WTC11 (cell line): ENCODE measurements at regions not wholly inside any gene's neighbourhood (a gene's known extent, or its start where the extent isn't known, plus 50 kb on each side); places are given as distances from the start of the nearest gene placed in this dataset.

Experiments
- ATAC-seq: fragments of 200-7000 bp; cut with Tn5 transposase; 2 replicates; pipeline ENCODE4 v1.10.0; 2021; ENCODE audit warnings: mild to moderate bottlenecking, moderate library complexity
- CTCF ChIA-PET: fragments of 300-600 bp; sonication (Branson Sonifier 250); formaldehyde crosslinking; loops from one replicate; lab custom pipeline; 2021; ENCODE audit warnings: antibody characterized with exemption; lab: Charles Lee
- POLR2A ChIA-PET: fragments of 350-600 bp; sonication (Branson Sonifier 250); formaldehyde crosslinking; loops from one replicate; lab custom pipeline; 2021; ENCODE audit warnings: antibody characterized with exemption; lab: Charles Lee
- DNase-seq: peaks from one replicate; pipeline ENCODE4 v3.0.0; 2021; ENCODE audit warnings: low spot score
- H3K27ac Mint-ChIP-seq: 2 replicates; pipeline ENCODE4 v1.8.0; 2021; ENCODE audit warnings: mixed read lengths
- H3K27me3 Mint-ChIP-seq: 2 replicates; pipeline ENCODE4 v1.8.0; 2021; ENCODE audit warnings: low read depth, mild to moderate bottlenecking, moderate library complexity, mixed read lengths
- H3K36me3 Mint-ChIP-seq: 2 replicates; pipeline ENCODE4 v1.8.0; 2021; ENCODE audit warnings: mixed read lengths
- H3K4me1 Mint-ChIP-seq: 2 replicates; pipeline ENCODE4 v1.8.0; 2022; ENCODE audit warnings: mixed read lengths
- H3K4me3 Mint-ChIP-seq: 2 replicates; pipeline ENCODE4 v1.8.0; 2021; ENCODE audit warnings: mild to moderate bottlenecking, moderate library complexity, mixed read lengths
- H3K9me3 Mint-ChIP-seq: 2 replicates; pipeline ENCODE4 v1.8.0; 2021; ENCODE audit warnings: mixed read lengths
- CREB1 ChIP-seq: sonication (generic); formaldehyde crosslinking; IDR thresholded peaks from 2 replicates; pipeline ENCODE4 v1.8.0; 2023; ENCODE audit warnings: mild to moderate bottlenecking, missing genetic modification reagents
- CTCF ChIP-seq: fragments of 200-600 bp; IDR thresholded peaks from 2 replicates; pipeline ENCODE4 v1.8.0; 2022; ENCODE audit warnings: antibody characterized with exemption
- FOXJ3 ChIP-seq: sonication (generic); formaldehyde crosslinking; IDR thresholded peaks from 2 replicates; pipeline ENCODE4 v1.9.0; 2021; ENCODE audit warnings: missing genetic modification reagents, mild to moderate bottlenecking, borderline replicate concordance
- GABPB1 ChIP-seq: sonication (generic); formaldehyde crosslinking; IDR thresholded peaks from 2 replicates; pipeline ENCODE4 v1.8.1; 2023; ENCODE audit warnings: mild to moderate bottlenecking, missing genetic modification reagents
- HMGA2 ChIP-seq: fragments of 250-450 bp; sonication (Bioruptor Pico); IDR thresholded peaks from 2 replicates; pipeline ENCODE4 v1.4.0; 2021; ENCODE audit warnings: mild to moderate bottlenecking, moderate library complexity
- IRF1 ChIP-seq: sonication (generic); formaldehyde crosslinking; IDR thresholded peaks from 2 replicates; pipeline ENCODE4 v1.8.0; 2023; ENCODE audit warnings: missing genetic modification reagents
- JUN ChIP-seq: sonication (generic); formaldehyde crosslinking; IDR thresholded peaks from 2 replicates; pipeline ENCODE4 v1.8.0; 2023; ENCODE audit warnings: mild to moderate bottlenecking, missing genetic modification reagents
- MLX ChIP-seq: sonication (generic); formaldehyde crosslinking; IDR thresholded peaks from 2 replicates; pipeline ENCODE4 v1.8.1; 2023; ENCODE audit warnings: mild to moderate bottlenecking, missing genetic modification reagents, moderate library complexity
- NR1H2 ChIP-seq: sonication (generic); formaldehyde crosslinking; IDR thresholded peaks from 2 replicates; pipeline ENCODE4 v1.9.0; 2021; ENCODE audit warnings: mild to moderate bottlenecking, moderate library complexity, missing genetic modification reagents
- OVOL2 ChIP-seq: fragments of 250-450 bp; sonication (Bioruptor Pico); IDR thresholded peaks from 2 replicates; pipeline ENCODE4 v1.9.0; 2021; ENCODE audit warnings: mild to moderate bottlenecking, borderline replicate concordance
- SOX15 ChIP-seq: fragments of 250-450 bp; sonication (Bioruptor Pico); IDR thresholded peaks from 2 replicates; pipeline ENCODE4 v1.9.0; 2021; ENCODE audit warnings: mild to moderate bottlenecking
- TEAD1 ChIP-seq: sonication (generic); formaldehyde crosslinking; IDR thresholded peaks from 2 replicates; pipeline ENCODE4 v1.8.0; 2022; ENCODE audit warnings: mild to moderate bottlenecking, missing genetic modification reagents
- ZBTB21 ChIP-seq: sonication (generic); formaldehyde crosslinking; IDR thresholded peaks from 2 replicates; pipeline ENCODE4 v1.8.1; 2023; ENCODE audit warnings: mild to moderate bottlenecking, missing genetic modification reagents, borderline replicate concordance
- ZNF219 ChIP-seq: sonication (generic); formaldehyde crosslinking; IDR thresholded peaks from 2 replicates; pipeline ENCODE4 v1.8.0; 2023; ENCODE audit warnings: missing genetic modification reagents, mild to moderate bottlenecking, borderline replicate concordance
- ZNF512 ChIP-seq: sonication (generic); formaldehyde crosslinking; IDR thresholded peaks from 2 replicates; pipeline ENCODE4 v1.8.1; 2022; ENCODE audit warnings: missing genetic modification reagents, borderline replicate concordance
- ZNF671 ChIP-seq: fragments of 250-450 bp; sonication (Bioruptor Pico); IDR thresholded peaks from 2 replicates; pipeline ENCODE4 v1.8.0; 2021; ENCODE audit warnings: mild to moderate bottlenecking
- TF ChIP-seq, protein P1 (sequence below): sonication (generic); formaldehyde crosslinking; IDR thresholded peaks from 2 replicates; pipeline ENCODE4 v1.8.1; 2023; ENCODE audit warnings: mild to moderate bottlenecking, moderate library complexity, missing genetic modification reagents
- TF ChIP-seq, protein P2 (sequence below): sonication (generic); formaldehyde crosslinking; conservative IDR thresholded peaks from 2 replicates; pipeline ENCODE4 v1.8.1; 2022; ENCODE audit warnings: mild to moderate bottlenecking, missing genetic modification reagents

DNA sequence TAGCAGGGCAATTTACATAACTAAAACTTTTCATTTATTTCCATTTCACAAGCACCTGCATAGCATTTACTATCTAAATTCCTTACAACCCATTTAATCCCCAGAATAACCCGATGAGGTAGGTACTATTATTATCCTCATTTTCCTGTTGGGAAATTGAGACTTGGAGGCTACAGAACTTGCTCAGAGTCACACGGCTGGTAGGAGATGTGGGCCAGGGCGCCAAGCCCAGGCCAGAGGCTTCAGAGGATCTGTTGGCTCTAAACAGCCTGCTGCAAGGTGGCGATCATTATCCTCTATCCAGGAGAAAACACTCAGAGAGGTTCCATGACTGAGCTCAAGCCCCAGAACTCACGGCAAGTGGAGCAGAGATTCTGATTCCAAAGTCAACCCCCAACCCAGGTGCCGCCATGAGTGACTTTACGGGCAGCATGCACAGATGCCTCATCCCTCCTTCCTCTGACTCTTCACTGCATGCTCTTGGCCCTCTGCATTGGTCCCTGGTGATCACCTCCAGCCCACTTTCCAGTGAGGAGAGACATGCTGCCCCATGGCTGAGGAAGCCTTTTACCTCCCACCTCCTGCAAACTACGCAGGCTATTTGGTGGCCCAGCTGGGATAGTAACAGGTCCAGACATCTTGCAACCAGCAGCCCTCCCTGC lies 168.4 kb upstream of the FSTL4 start:
- Mint-ChIP-seq H3K27ac (no peak overlapping the region), H3K4me1 (no peaks in the 10 kb centered on the region), H3K36me3 (no peaks in the 10 kb centered on the region), H3K9me3 (no peaks in the 10 kb centered on the region), H3K4me3 (no peak overlapping the region), H3K27me3 (peaks cover 4% of the 10 kb centered on the region)
- no peak for DNase-seq
- ATAC-seq = no peak
- ChIA-PET CTCF (no interaction called here), POLR2A (no interaction called here)
- TF ChIP-seq HMGA2 (no peak), FOXJ3 (CRISPR knock-in tag) (no peak), MLX (CRISPR knock-in tag) (no peak), TEAD1 (CRISPR knock-in tag) (no peak), NR1H2 (CRISPR knock-in tag) (no peak), CREB1 (CRISPR knock-in tag) (no peak), OVOL2 (no peak), GABPB1 (CRISPR knock-in tag) (no peak), ZNF671 (CRISPR knock-in tag) (no peak), SOX15 (CRISPR knock-in tag) (no peak), ZNF512 (CRISPR knock-in tag) (no peak), ZBTB21 (CRISPR knock-in tag) (no peak), ZNF219 (CRISPR knock-in tag) (no peak), IRF1 (no peak)

GRCh38 chr5:133779828-133780475 lies 167.6 kb upstream of the FSTL4 start:
- CTCF ChIA-PET = no interaction called here
- DNase-seq = peak; percentile 33
- H3K9me3 Mint-ChIP-seq = no peaks in the 10 kb centered on the region
- TF ChIP-seq CTCF (no peak), SOX15 (CRISPR knock-in tag) (no peak), CREB1 (CRISPR knock-in tag) (no peak), JUN (no peak), OVOL2 (no peak), IRF1 (no peak)
- TF ChIP-seq, protein P1, sequence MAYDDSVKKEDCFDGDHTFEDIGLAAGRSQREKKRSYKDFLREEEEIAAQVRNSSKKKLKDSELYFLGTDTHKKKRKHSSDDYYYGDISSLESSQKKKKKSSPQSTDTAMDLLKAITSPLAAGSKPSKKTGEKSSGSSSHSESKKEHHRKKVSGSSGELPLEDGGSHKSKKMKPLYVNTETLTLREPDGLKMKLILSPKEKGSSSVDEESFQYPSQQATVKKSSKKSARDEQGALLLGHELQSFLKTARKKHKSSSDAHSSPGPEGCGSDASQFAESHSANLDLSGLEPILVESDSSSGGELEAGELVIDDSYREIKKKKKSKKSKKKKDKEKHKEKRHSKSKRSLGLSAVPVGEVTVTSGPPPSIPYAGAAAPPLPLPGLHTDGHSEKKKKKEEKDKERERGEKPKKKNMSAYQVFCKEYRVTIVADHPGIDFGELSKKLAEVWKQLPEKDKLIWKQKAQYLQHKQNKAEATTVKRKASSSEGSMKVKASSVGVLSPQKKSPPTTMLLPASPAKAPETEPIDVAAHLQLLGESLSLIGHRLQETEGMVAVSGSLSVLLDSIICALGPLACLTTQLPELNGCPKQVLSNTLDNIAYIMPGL (CRISPR knock-in tag) = no peak
- TF ChIP-seq, protein P2, sequence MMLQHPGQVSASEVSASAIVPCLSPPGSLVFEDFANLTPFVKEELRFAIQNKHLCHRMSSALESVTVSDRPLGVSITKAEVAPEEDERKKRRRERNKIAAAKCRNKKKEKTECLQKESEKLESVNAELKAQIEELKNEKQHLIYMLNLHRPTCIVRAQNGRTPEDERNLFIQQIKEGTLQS (CRISPR knock-in tag) = no peak
- TF ChIP-seq, all 79 proteins: peak for 0
- Mint-ChIP-seq H3K27ac (no peak overlapping the region), H3K4me1 (no peaks in the 10 kb centered on the region), H3K27me3 (peaks cover 3% of the 10 kb centered on the region), H3K4me3 (no peak overlapping the region), H3K36me3 (no peaks in the 10 kb centered on the region)
- POLR2A ChIA-PET = no interaction called here
- ATAC-seq = peak; percentile 88
